ENCODE measurements at regions not wholly inside any gene's neighbourhood (a gene's known extent, or its start where the extent isn't known, plus 50 kb on each side); places are given as distances from the start of the nearest gene placed in this dataset.
"Not testable (repeated sequence)": the region's sequence is repeated elsewhere in the genome, so short reads cannot be mapped to it uniquely, and the experiment has no call there.

- ATAC-seq (no peak), DNase-seq (no peak)
- peaks cover 0 to 9% (median 3%) of the 10 kb centered on the region in 5 donors for H3K27me3 Mint-ChIP-seq
- H3K4me1 Mint-ChIP-seq: no peaks in the 10 kb centered on the region
- H3K36me3 Mint-ChIP-seq: peaks cover 0 to 5% (median 0%) of the 10 kb centered on the region in 3 donors
- H3K27ac Mint-ChIP-seq: no peak overlapping the region
- H3K9me3 Mint-ChIP-seq: peaks cover 0 to 9% (median 0%) of the 10 kb centered on the region in 9 donors
- no peak overlapping the region for H3K4me3 Mint-ChIP-seq
- POLR2A ChIA-PET: no interaction called here
These were observed 126.7 kb upstream of the CACHD1 start for GRCh38 chr1:64343105-64343822.

GRCh38 chr1:64343823-64344190 lies 126.1 kb upstream of the CACHD1 start:
- H3K4me1 Mint-ChIP-seq: no peaks in the 10 kb centered on the region
- POLR2A ChIA-PET: no interaction called here
- DNase-seq (no peak), ATAC-seq (no peak)
- peaks cover 0 to 5% (median 0%) of the 10 kb centered on the region in 3 donors for H3K36me3 Mint-ChIP-seq
- peaks cover 0 to 9% (median 0%) of the 10 kb centered on the region in 9 donors for H3K9me3 Mint-ChIP-seq
- H3K4me3 Mint-ChIP-seq: no peak overlapping the region
- H3K27me3 Mint-ChIP-seq: peaks cover 0 to 9% (median 3%) of the 10 kb centered on the region in 5 donors
- no peak overlapping the region for H3K27ac Mint-ChIP-seq

- peaks cover 0 to 3% (median 0%) of the 10 kb centered on the region in 4 donors for H3K4me1 Mint-ChIP-seq
- no peaks in the 10 kb centered on the region for H3K9me3 Mint-ChIP-seq
- H3K4me3 Mint-ChIP-seq: no peak overlapping the region
- no peak overlapping the region for H3K27ac Mint-ChIP-seq
- POLR2A ChIA-PET: no interaction called here
- no peak for DNase-seq
- no peak for ATAC-seq
- no peaks in the 10 kb centered on the region for H3K36me3 Mint-ChIP-seq
- peaks cover 0 to 9% (median 0%) of the 10 kb centered on the region in 5 donors for H3K27me3 Mint-ChIP-seq
These were observed 121.5 kb upstream of the CACHD1 start for GRCh38 chr1:64348270-64348960.

GRCh38 chr1:64348961-64349648 lies 120.8 kb upstream of the CACHD1 start:
- Mint-ChIP-seq H3K4me1 (peaks cover 0 to 3% (median 0%) of the 10 kb centered on the region in 4 donors), H3K27ac (no peak overlapping the region), H3K36me3 (no peaks in the 10 kb centered on the region), H3K4me3 (no peak overlapping the region), H3K9me3 (no peaks in the 10 kb centered on the region), H3K27me3 (peaks cover 0 to 11% (median 2%) of the 10 kb centered on the region in 5 donors)
- POLR2A ChIA-PET: no interaction called here
- ATAC-seq (no peak), DNase-seq (no peak)

- H3K36me3 Mint-ChIP-seq, POLR2A ChIA-PET, H3K4me3 Mint-ChIP-seq, H3K9me3 Mint-ChIP-seq, ATAC-seq, H3K4me1 Mint-ChIP-seq, H3K27ac Mint-ChIP-seq, DNase-seq: not testable (repeated sequence)
- H3K27me3 Mint-ChIP-seq: peaks cover 1 to 20% (median 12%) of the 10 kb centered on the region in 5 donors
These were observed 114.4 kb upstream of the CACHD1 start for GRCh38 chr1:64355534-64355933.

GRCh38 chr1:64356636-64357256 lies 113.2 kb upstream of the CACHD1 start:
- Mint-ChIP-seq H3K4me1 (peaks cover 0 to 3% (median under 1%) of the 10 kb centered on the region in 4 donors), H3K4me3 (no peak overlapping the region), H3K36me3 (no peaks in the 10 kb centered on the region), H3K27ac (no peak overlapping the region), H3K9me3 (no peaks in the 10 kb centered on the region), H3K27me3 (peaks cover 1 to 20% (median 12%) of the 10 kb centered on the region in 5 donors)
- POLR2A ChIA-PET: no interaction called here
- ATAC-seq: no peak
- no peak for DNase-seq

- no peak for ATAC-seq
- POLR2A ChIA-PET: no interaction called here
- Mint-ChIP-seq H3K9me3 (no peaks in the 10 kb centered on the region), H3K27ac (no peak overlapping the region), H3K27me3 (peaks cover 1 to 15% (median 12%) of the 10 kb centered on the region in 5 donors), H3K4me3 (no peak overlapping the region), H3K4me1 (peaks cover 0 to 6% (median 3%) of the 10 kb centered on the region in 4 donors), H3K36me3 (no peaks in the 10 kb centered on the region)
- no peak for DNase-seq
These were observed 112.5 kb upstream of the CACHD1 start for GRCh38 chr1:64357422-64357821.

- H3K9me3 Mint-ChIP-seq: no peaks in the 10 kb centered on the region
- DNase-seq (no peak), ATAC-seq (no peak)
- H3K4me1 Mint-ChIP-seq: peaks cover 0 to 6% (median 2%) of the 10 kb centered on the region in 4 donors
- no peaks in the 10 kb centered on the region for H3K36me3 Mint-ChIP-seq
- peaks cover 1 to 12% (median 11%) of the 10 kb centered on the region in 5 donors for H3K27me3 Mint-ChIP-seq
- H3K27ac Mint-ChIP-seq: no peak overlapping the region
- POLR2A ChIA-PET: no interaction called here
- no peak overlapping the region for H3K4me3 Mint-ChIP-seq
These were observed 111.2 kb upstream of the CACHD1 start for GRCh38 chr1:64358692-64359091.

- no peaks in the 10 kb centered on the region for H3K9me3 Mint-ChIP-seq
- DNase-seq (no peak), ATAC-seq (no peak)
- peak overlapping the region in 1 of 10 donors; percentile 82 for H3K27ac Mint-ChIP-seq
- POLR2A ChIA-PET: no interaction called here
- H3K4me1 Mint-ChIP-seq: peaks cover 0 to 6% (median 2%) of the 10 kb centered on the region in 4 donors
- H3K27me3 Mint-ChIP-seq: peaks cover 2 to 15% (median 9%) of the 10 kb centered on the region in 5 donors
- no peak overlapping the region for H3K4me3 Mint-ChIP-seq
- no peaks in the 10 kb centered on the region for H3K36me3 Mint-ChIP-seq
These were observed 108.0 kb upstream of the CACHD1 start for GRCh38 chr1:64361974-64362373.

GRCh38 chr1:64363111-64363510 lies 106.8 kb upstream of the CACHD1 start:
- Mint-ChIP-seq H3K4me3 (no peak overlapping the region), H3K27ac (no peak overlapping the region), H3K36me3 (no peaks in the 10 kb centered on the region), H3K9me3 (no peaks in the 10 kb centered on the region), H3K4me1 (peaks cover 0 to 6% (median 2%) of the 10 kb centered on the region in 4 donors), H3K27me3 (peaks cover 2 to 13% (median 9%) of the 10 kb centered on the region in 5 donors)
- no peak for DNase-seq
- no peak for ATAC-seq
- POLR2A ChIA-PET: no interaction called here

GRCh38 chr1:64363616-64364015 lies 106.3 kb upstream of the CACHD1 start:
- DNase-seq: no peak
- ATAC-seq: no peak
- H3K9me3 Mint-ChIP-seq: no peaks in the 10 kb centered on the region
- POLR2A ChIA-PET: no interaction called here
- no peak overlapping the region for H3K4me3 Mint-ChIP-seq
- no peaks in the 10 kb centered on the region for H3K36me3 Mint-ChIP-seq
- no peak overlapping the region for H3K27ac Mint-ChIP-seq
- peaks cover 0 to 6% (median 2%) of the 10 kb centered on the region in 4 donors for H3K4me1 Mint-ChIP-seq
- H3K27me3 Mint-ChIP-seq: peaks cover 2 to 13% (median 9%) of the 10 kb centered on the region in 5 donors

GRCh38 chr1:64366821-64367220 lies 103.1 kb upstream of the CACHD1 start:
- no peak for ATAC-seq
- Mint-ChIP-seq H3K4me3 (no peak overlapping the region), H3K27ac (no peak overlapping the region), H3K9me3 (peaks cover 0 to 7% (median 0%) of the 10 kb centered on the region in 9 donors), H3K36me3 (peaks cover 0 to 4% (median 0%) of the 10 kb centered on the region in 3 donors), H3K27me3 (peaks cover 0 to 13% (median 8%) of the 10 kb centered on the region in 5 donors), H3K4me1 (peaks cover 0 to 4% (median 2%) of the 10 kb centered on the region in 4 donors)
- DNase-seq: no peak
- POLR2A ChIA-PET: no interaction called here

All from naive thymus-derived CD8-positive, alpha-beta T cell (primary cell).